ENCODE measurements at regions not wholly inside any gene's neighbourhood (a gene's known extent, or its start where the extent isn't known, plus 50 kb on each side); places are given as distances from the start of the nearest gene placed in this dataset.

- DNase-seq, result no peak
Measured at GRCh38 chr5:104739905-104740304, 1177.3 kb upstream of the NUDT12 start.

- no peak for DNase-seq
Measured at GRCh38 chr5:104739503-104739902, 1176.9 kb upstream of the NUDT12 start.

- DNase-seq, result no peak
Measured at GRCh38 chr5:104736073-104736472, 1173.5 kb upstream of the NUDT12 start.

- no peak for DNase-seq
Measured at GRCh38 chr5:104734046-104734445, 1171.5 kb upstream of the NUDT12 start.

GRCh38 chr5:104733063-104733669 lies 1170.6 kb upstream of the NUDT12 start:
- DNase-seq, result no peak

GRCh38 chr5:104731331-104731730 lies 1168.7 kb upstream of the NUDT12 start:
- DNase-seq, result no peak

- DNase-seq, result no peak
Measured at GRCh38 chr5:104708027-104708426, 1145.4 kb upstream of the NUDT12 start.

- DNase-seq, result no peak
Measured at GRCh38 chr5:104706600-104706999, 1144.0 kb upstream of the NUDT12 start.

GRCh38 chr5:104702212-104702611 lies 1139.6 kb upstream of the NUDT12 start:
- DNase-seq, result no peak

- no peak for DNase-seq
Measured at GRCh38 chr5:104699438-104699837, 1136.8 kb upstream of the NUDT12 start.

GRCh38 chr5:104661256-104661655 lies 1098.7 kb upstream of the NUDT12 start:
- DNase-seq, result no peak

GRCh38 chr5:104659497-104659896 lies 1096.9 kb upstream of the NUDT12 start:
- DNase-seq, result no peak

GRCh38 chr5:104652271-104652861 lies 1089.8 kb upstream of the NUDT12 start:
- DNase-seq, result no peak

GRCh38 chr5:104650313-104651055 lies 1087.9 kb upstream of the NUDT12 start:
- DNase-seq, result no peak

GRCh38 chr5:104646416-104646815 lies 1083.8 kb upstream of the NUDT12 start:
- no peak for DNase-seq

GRCh38 chr5:104643320-104643719 lies 1080.7 kb upstream of the NUDT12 start:
- no peak for DNase-seq

- DNase-seq, result no peak
Measured at GRCh38 chr5:104635227-104635626, 1072.6 kb upstream of the NUDT12 start.

GRCh38 chr5:104628911-104629310 lies 1066.3 kb upstream of the NUDT12 start:
- DNase-seq, result no peak

- no peak for DNase-seq
Measured at GRCh38 chr5:104626122-104626521, 1063.5 kb upstream of the NUDT12 start.

GRCh38 chr5:104612005-104612404 lies 1049.4 kb upstream of the NUDT12 start:
- DNase-seq, result no peak

- no peak for DNase-seq
Measured at GRCh38 chr5:104611135-104611767, 1048.7 kb upstream of the NUDT12 start.

GRCh38 chr5:104606258-104606829 lies 1043.8 kb upstream of the NUDT12 start:
- DNase-seq, result no peak

- DNase-seq, result no peak
Measured at GRCh38 chr5:104599726-104600125, 1037.1 kb upstream of the NUDT12 start.

- no peak for DNase-seq
Measured at GRCh38 chr5:104598285-104598684, 1035.7 kb upstream of the NUDT12 start.

All from activated CD8-positive, alpha-beta memory T cell treated with anti-CD3 and anti-CD28 coated beads, Interleukin-2, amount 50 U/mL, for 48 hours (primary cell).